ENCODE measurements at regions not wholly inside any gene's neighbourhood (a gene's known extent, or its start where the extent isn't known, plus 50 kb on each side); places are given as distances from the start of the nearest gene placed in this dataset.

DNA sequence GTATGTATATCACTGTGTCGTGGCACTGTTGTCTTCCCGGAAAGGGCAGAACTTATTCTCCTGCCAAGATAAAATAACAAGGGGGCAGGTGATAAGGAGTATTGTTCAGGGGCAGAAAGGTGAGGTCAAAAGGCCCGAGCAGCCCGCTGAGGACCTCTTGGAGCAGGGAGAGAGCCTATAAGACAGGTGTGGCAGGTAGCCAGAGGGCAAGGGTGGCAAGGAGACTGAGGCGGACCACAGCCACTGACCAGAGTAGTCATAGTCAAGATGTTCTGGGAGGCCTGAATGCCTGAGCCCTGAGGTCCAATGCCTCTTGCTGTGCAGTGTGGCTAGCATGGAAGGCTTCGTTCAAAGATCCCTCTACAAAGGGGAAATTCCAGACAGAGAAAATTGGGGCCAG lies 172.3 kb upstream of the CHRNA7 start:
- H3K27me3 ChIP-seq, result no peaks in the 10 kb centered on the region
- no peaks in the 10 kb centered on the region for H3K36me3 ChIP-seq
- DNase-seq, result no peak
- no peak overlapping the region for H3K27ac ChIP-seq
- peaks cover 0 to 11% (median 6%) of the 10 kb centered on the region in 3 donors for H3K9me3 ChIP-seq
- TF ChIP-seq, protein P1, sequence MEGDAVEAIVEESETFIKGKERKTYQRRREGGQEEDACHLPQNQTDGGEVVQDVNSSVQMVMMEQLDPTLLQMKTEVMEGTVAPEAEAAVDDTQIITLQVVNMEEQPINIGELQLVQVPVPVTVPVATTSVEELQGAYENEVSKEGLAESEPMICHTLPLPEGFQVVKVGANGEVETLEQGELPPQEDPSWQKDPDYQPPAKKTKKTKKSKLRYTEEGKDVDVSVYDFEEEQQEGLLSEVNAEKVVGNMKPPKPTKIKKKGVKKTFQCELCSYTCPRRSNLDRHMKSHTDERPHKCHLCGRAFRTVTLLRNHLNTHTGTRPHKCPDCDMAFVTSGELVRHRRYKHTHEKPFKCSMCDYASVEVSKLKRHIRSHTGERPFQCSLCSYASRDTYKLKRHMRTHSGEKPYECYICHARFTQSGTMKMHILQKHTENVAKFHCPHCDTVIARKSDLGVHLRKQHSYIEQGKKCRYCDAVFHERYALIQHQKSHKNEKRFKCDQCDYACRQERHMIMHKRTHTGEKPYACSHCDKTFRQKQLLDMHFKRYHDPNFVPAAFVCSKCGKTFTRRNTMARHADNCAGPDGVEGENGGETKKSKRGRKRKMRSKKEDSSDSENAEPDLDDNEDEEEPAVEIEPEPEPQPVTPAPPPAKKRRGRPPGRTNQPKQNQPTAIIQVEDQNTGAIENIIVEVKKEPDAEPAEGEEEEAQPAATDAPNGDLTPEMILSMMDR (IDR thresholded peaks at IDR 0.05), result no peak
- no peak overlapping the region for H3K4me3 ChIP-seq
- intact Hi-C loops (cut with DNase I; ENCODE audit: low total_unique reads), result no loop called here
- H3K4me1 ChIP-seq, result no peaks in the 10 kb centered on the region

DNA sequence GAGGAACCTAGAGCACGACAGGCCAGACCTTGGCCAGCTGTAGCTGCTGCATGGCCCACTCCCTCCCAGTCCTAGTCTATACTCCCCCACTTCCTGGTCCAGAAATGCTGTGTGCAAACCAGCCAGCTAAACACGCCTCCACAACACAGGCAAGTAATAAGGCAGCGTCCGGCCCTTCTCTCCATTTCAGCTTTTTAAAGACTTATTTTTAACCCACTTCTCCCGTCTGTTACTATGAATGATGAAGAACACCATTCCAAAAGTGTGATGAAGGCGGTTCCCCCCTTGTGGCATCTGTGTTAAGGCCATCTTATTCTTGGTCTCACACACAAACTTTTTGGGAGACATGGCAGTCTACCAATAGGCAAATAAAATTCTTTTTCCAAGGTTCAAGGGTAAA lies 164.1 kb upstream of the CHRNA7 start:
- H3K27me3 ChIP-seq, result no peaks in the 10 kb centered on the region
- H3K4me3 ChIP-seq, result no peak overlapping the region
- no peaks in the 10 kb centered on the region for H3K36me3 ChIP-seq
- H3K4me1 ChIP-seq, result peaks cover 0 to 14% (median 4%) of the 10 kb centered on the region in 4 donors
- H3K27ac ChIP-seq, result no peak overlapping the region
- no peaks in the 10 kb centered on the region for H3K9me3 ChIP-seq
- DNase-seq, result no peak
- TF ChIP-seq, protein P1 (IDR thresholded peaks at IDR 0.05), result no peak
- intact Hi-C loops (cut with DNase I; ENCODE audit: low total_unique reads), result no loop called here

DNA sequence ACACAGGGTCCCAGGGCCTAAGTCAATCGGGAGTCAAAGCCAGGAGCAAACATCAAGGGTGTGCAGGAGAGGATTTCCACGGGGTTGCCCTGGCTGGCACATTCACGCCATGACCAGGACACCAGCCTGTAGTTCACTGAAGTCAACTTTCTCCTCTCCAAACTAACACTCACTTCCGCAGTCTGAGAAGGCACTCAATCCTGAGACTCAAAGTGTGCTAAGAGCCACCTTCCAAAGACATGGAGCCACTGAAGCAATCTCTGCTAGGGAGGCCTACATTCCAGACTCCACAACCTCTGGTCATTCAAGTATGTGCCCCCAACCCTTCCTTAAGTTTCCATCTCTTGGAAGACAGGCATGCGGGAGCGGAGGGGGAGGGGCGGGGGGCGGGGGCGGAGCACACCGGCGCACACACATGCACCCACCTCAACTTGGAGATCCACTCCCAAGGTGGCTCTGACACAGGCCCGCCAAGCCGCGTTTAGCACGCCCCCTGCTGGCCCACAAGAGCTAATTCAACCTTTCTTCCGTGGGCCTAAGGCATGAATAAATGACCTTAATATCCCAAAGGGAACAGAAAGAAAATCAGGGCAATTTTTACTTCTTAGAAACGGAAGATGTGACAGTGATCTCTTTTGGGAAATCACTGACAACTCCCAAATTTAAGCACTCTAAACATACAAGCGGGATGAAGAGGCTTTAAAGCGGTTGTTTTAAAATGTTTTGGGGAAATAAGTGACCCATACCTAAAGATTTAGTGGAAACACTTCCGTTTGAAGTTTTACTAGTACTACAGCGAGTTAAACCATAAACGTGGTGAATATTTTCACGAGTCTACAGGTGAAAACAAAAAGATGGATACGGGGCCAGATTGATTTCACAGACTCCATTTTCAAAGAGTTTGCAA lies 162.5 kb upstream of the CHRNA7 start:
- intact Hi-C loops (cut with DNase I; ENCODE audit: low total_unique reads), result no loop called here
- H3K27ac ChIP-seq, result no peak overlapping the region
- no peaks in the 10 kb centered on the region for H3K9me3 ChIP-seq
- H3K27me3 ChIP-seq, result no peaks in the 10 kb centered on the region
- TF ChIP-seq, protein P1 (IDR thresholded peaks at IDR 0.05), result peak; percentile 29 to 77
- H3K4me1 ChIP-seq, result peaks cover 0 to 14% (median 4%) of the 10 kb centered on the region in 4 donors
- no peaks in the 10 kb centered on the region for H3K36me3 ChIP-seq
- DNase-seq, result no peak
- no peak overlapping the region for H3K4me3 ChIP-seq

DNA sequence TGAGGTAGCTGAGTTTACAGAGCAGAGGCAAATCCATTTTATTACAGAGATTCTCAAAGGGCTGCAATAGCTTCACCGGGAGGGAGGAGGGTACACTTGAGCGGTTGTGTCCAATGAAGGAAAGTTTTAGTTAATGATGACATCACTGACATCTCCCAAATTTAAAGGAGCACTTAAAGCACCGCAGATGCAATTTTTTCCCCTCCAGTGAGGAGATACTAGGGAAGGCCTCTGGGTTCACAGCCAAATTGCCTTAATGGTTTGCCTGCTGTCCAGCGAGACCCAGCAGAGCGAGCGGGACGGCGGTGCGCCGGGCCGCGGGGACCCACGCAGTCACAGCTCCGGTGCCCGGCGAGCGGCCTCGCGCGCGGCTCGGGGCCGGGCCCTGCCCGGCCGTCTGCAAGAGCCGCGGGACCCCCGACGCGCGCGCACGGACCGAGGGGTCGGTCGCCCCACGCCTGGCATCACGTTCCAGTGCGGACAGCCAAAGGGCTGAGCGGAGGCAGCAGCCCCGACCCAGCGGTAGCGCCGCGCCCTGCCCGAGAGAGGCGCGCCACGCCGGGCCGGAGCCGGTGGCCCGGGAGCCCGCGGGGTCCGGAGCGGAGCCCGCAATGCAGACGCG lies 160.5 kb upstream of the CHRNA7 start:
- Histone ChIP-seq H3K4me1 (peaks cover 0 to 14% (median 4%) of the 10 kb centered on the region in 4 donors), H3K4me3 (peak overlapping the region; percentile 66 to 69), H3K27ac (no peak overlapping the region), H3K9me3 (no peaks in the 10 kb centered on the region), H3K27me3 (no peaks in the 10 kb centered on the region), H3K36me3 (no peaks in the 10 kb centered on the region)
- TF ChIP-seq, protein P1 (IDR thresholded peaks at IDR 0.05), result no peak
- intact Hi-C loops (cut with DNase I; ENCODE audit: low total_unique reads), result no loop called here
- DNase-seq, result no peak

DNA sequence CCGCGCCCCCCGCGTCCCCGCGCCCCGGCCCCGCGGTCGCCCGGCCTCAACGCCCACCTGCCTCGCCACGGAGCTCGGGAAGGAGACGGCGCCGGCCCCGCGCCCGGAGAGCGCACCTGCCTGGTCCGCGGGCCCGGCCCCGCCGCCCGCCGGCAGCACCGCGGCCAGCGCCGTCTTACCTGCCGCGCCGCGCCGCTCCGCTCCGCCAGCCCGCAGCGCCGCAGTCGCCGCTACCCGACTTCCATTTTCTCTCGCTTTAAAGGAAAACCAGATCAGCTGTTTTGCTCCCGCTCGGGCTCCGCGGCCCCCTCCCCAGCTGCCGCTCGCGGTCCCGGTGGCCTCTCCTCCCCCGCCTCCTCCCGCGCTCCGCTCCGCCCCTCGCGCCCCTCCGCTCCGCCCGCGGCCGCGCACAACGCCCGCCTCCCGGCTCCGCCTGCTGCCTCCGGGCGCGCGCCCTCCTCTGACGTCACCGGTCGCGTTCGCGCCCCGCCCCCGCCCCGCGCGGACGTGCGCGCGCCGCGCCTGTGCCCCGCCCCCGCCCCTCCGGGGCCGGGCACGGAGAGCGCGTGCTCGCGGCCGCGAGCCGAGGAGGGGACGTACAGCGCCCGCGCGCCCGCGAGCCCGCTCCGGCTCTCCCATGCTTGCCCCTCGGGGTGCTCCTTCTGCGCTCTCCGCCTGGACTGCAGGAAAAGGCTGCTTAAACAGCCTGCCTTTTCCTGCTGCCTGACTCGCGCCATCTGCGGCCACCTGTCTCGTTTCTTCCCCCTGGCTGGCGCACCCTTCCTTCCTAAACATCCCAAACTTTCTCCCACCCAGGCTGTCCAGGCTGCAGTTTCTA lies 159.8 kb upstream of the CHRNA7 start, which contains the start of gene OTUD7A:
Gene OTUD7A, minus strand, starts transcription at position 346 of the 838 bp plus-strand sequence.
- H3K9me3 ChIP-seq, result no peaks in the 10 kb centered on the region
- TF ChIP-seq, protein P1 (IDR thresholded peaks at IDR 0.05), result no peak
- intact Hi-C loops (cut with DNase I; ENCODE audit: low total_unique reads), result no loop called here
- H3K4me1 ChIP-seq, result peaks cover 0 to 14% (median 4%) of the 10 kb centered on the region in 4 donors
- peak; percentile 70 to 90 for DNase-seq
- H3K36me3 ChIP-seq, result no peaks in the 10 kb centered on the region
- peak within 1 kb of the TSS; percentile 61 to 76 for H3K27ac ChIP-seq
- H3K27me3 ChIP-seq, result no peaks in the 10 kb centered on the region
- peak within 1 kb of the TSS; percentile 66 to 69 for H3K4me3 ChIP-seq

Data from tibial artery (tissue), 4 donors.